HL-60/S4 treated with phorbol 12-myristate 13-acetate at 8.2 ng/mL for 4 days and 3 days (cell line): ENCODE measurements at regions not wholly inside any gene's neighbourhood (a gene's known extent, or its start where the extent isn't known, plus 50 kb on each side); places are given as distances from the start of the nearest gene placed in this dataset.

Source experiments
- in situ Hi-C: fragments of 300-500 bp; cut with MboI; formaldehyde crosslinking; loops from 2 replicates; pipeline ENCODE4 v1.15.0; 2022; ENCODE audit warnings: low sequenced_read_pairs

GRCh38 chr15:98412852-98413251, 235.5 kb upstream of the IGF1R start:
- in situ Hi-C loops = no loop called here

- in situ Hi-C loops = no loop called here
Measured at GRCh38 chr15:98413933-98414546, 234.3 kb upstream of the IGF1R start.

DNA sequence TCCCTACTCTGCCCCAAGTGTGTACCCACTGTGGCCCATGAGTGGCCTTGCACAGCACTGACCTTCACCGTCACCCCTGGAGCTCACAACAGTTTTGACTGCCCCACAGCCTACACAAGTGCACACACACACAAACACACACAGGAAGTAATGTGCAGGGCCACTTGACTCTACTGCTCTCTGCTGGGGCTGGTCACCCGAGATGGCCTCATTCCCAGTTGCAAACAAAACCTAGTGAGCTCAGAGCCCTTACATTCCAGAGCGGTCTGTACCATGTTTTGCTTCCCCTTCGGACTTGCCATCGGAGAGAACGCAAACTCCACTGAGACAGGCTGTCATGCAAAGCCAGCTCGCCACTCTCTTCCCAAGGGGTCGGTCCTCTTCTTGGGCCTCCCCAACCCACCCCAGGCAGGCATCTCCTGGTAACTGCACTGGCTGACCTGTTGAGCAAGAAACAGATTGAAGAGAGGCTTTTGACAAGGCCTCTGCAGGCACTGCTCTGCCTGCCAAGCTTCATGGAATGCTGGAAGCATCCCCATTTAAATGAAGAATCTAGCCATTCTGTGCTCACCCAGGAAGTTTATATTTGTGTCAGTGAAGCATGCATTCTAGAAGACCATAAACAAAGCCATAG, 232.0 kb upstream of the IGF1R start:
- in situ Hi-C loops = no loop called here

DNA sequence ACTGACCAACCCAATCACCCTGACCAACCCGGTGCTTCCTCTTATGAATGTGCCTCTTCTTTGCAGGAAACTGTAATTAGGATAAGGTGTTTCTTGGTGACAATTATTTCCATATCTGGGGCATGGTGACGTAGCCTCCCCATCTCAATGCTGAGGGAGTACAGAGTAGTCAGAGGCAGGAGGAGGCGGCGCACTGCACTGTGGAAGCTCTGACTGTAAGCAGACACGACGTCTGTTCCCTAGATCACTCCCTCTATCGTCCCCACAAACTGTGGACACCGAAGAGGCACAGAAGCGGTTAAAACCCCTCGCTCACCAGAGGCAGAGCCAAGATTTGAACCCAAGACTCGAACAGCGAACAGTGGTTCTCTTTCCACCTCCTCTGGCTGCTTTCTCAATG, 231.0 kb upstream of the IGF1R start:
- in situ Hi-C loops = no loop called here

GRCh38 chr15:98418122-98418521, 230.2 kb upstream of the IGF1R start:
- in situ Hi-C loops = no loop called here

GRCh38 chr15:98419173-98419780, 229.1 kb upstream of the IGF1R start:
- in situ Hi-C loops = no loop called here

DNA sequence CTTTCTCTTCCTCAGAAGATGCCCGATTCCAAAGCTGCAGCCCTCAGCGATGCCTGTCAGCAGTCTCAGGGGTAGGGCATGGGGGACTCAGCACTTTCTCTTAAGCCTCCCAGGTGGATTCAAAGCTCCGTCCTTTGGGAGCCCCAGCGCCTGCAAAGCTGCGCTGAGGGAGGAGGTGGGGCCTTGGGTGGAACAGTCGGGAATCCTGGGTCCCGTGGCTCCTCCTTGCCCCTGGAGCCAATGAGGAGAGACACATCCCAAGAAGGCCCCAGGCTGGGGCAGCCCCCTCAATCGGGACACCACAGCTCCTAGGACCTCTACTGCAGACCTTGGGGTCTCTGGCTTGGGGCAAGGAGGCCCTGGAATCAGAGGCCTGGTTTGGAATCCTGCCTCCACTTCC, 227.5 kb upstream of the IGF1R start:
- in situ Hi-C loops = no loop called here

DNA sequence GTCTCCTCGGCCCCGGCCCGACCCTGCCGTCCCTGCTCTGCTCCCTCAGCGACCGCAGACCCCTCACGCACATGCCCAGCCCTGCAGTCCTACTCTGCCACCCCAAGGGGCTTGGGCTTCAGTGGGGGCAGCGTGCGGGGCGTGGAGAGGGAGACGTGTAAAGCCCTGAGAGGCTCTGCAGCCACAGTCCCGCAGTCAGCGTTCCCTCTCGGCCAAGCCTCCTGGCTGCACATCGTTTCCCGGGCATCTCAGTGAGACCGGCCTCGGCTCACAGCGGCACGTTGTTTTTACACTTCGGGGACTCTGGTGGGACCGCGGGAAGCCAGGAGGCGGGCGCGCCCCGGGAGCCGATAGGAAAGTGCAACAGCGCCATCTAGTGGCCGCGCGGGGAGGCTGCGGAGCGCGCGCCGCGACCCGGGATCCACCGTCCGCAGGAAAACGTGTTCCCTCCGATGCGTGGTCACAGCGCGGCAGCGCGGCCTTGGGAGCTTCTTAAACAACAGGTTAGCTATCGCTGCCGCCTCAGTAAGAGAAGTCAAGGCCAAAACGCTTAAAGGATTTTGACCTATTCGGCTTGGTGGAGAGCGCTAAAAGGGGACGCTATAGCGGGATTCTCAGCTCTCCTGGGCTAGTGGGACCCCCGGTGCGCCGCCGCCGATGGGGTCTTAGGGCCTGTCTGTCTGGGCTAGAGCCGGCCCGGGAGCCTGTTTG, 226.8 kb upstream of the IGF1R start:
- in situ Hi-C loops = no loop called here

DNA sequence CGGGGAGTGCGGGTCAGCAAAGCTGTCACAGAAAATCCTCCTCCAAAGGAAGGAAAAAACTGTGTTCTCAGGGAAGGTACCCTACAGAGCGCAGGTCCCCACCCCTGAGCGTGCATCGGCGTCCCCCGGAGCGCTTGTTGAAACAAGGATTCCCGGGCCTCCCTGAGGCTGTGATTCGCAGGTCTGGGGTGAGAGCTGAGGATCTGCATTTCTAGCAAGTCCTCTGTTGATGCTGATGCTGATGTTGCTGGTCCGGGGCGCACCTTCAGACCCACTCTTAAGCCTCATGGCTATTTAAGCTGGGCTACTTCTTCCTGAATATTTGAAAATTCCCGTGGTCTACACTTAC, 226.2 kb upstream of the IGF1R start:
- in situ Hi-C loops = no loop called here

DNA sequence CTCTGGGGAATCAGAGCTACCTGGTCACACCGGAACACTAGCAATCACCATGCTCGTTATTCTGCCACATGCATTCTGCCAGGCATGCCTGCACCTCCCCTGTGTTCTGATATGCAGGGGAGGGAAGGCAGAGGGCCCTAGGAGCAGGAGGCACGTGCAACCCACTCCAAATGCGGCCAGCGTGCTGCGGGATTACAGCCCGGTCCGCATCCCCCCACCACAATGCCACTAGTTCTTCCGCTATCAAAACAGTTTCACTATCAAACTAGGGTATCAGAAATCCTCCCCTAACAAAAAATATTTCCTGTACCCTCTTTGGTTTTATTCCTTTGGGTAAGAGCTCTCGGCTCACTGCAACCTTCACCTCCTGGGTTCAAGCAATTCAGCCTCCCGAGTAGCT, 223.2 kb upstream of the IGF1R start:
- in situ Hi-C loops = no loop called here

GRCh38 chr15:98427321-98427720, 221.0 kb upstream of the IGF1R start:
- in situ Hi-C loops = no loop called here

DNA sequence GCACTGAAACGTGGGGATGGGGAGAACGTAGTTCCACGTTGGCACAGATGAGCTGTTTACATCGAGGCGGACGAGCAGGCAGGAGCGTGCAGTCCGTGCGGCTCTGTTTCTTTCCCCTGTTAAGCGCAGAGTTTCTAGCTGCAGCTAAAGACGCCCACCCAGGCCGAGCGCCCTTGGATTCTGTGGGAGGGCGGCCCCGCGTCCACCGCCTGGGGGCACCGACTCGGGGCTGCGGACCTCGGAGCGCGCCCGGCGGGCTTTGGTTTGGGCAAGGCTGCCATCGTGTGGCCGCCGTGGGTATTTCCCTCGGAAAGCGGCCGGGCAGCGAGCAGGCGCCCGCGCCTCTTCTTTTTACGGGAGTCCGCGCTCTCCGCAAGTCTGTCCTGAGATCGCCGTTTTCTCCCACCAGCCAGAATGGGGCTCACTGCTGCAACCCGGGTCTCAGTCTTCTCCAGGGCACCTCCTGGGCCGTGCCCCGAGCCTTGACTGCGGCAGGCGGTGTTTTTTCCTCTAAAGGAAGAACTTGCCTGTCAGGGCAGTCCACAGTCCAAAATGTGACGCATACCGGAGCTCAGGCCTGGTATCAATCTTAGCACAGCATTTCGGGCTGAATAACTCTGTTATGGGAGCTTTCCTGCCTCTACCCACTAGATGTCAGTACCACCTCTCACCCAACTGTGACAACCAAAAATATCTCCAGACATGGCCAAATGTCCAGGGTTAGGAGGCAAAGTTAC, 219.9 kb upstream of the IGF1R start:
- in situ Hi-C loops = no loop called here

DNA sequence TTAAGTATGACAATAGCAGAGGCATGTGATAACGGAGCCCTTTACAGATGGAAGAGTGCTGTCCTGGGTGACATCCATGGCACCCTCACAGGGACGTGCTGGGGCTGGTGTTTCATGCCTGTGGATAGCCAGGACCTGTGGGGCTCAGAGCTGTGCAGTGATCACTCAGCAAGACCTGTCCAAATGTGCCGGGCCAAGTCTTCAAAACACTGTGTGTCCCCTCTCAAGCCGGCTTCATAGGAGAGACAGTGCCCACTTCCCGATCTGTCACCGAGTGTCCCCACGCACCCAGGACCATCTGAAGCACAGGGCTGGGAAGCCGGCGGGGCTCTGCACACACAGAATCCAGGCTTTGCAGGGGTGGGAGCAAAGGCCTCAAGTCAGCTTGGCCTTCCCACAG, 217.2 kb upstream of the IGF1R start:
- in situ Hi-C loops = no loop called here

- in situ Hi-C loops = no loop called here
Measured at GRCh38 chr15:98433346-98433745, 215.0 kb upstream of the IGF1R start.

DNA sequence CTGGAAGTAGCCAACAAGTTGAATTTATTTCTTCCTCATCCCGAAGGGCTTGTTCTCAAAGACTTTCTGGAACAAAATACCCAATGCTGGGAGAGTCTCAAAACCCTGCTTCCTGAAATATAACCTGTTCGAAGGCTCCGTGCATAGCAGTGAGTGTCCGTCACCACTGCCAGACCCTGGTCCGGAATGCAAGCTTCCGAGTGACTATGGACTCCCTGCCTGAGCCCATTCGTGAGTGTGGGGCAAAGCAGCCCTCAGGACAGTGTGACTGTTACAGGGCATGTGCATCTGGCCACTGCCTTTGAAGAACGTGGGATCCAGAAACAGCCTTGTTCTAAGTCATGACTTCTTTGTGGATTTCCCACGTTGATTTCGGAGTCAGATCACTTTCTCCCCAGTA, 214.5 kb upstream of the IGF1R start:
- in situ Hi-C loops = no loop called here

GRCh38 chr15:98437752-98438151, 210.6 kb upstream of the IGF1R start:
- in situ Hi-C loops = no loop called here

DNA sequence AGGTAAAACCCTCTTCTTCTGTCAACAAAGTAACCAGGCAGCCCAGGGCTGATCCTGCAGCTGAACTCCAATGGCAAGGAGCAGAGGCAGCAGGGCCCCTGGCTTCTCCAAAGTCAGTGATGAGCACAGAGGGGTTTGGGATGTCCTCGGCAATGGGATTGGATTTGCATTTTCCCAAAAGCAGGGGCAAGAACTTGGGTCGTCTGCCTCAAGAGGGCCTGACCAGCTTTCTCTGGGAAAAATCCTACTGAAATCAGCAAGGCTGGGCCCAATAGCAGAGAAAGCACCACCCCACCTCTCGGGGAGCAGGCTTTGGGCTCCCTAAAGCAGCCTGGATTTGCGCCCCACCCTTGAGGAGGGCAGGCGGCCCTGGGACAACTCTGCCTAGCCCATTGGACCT, 210.0 kb upstream of the IGF1R start:
- in situ Hi-C loops = no loop called here

- in situ Hi-C loops = no loop called here
Measured at GRCh38 chr15:98438907-98439306, 209.4 kb upstream of the IGF1R start.

GRCh38 chr15:98439523-98439942, 208.8 kb upstream of the IGF1R start:
- in situ Hi-C loops = no loop called here

DNA sequence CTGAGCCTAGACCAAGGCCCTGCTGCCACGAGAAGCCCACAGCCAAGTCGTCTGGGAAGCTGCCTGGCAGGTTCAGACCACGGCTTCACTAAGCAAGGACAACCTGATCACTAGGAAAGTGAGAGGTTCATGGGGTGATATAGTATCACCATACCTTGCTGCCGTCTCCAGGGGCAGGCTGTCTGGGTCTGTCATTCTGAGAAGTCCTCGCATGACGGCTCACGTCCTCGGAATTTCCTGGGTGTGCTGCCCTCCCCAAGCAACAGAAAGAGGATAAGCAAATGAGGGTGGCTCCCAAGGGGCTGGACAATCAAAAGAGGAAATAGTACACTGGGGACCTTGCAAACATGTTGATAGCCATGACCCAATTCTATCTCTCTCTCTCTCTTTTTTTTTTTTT, 207.4 kb upstream of the IGF1R start:
- in situ Hi-C loops = loop anchor here (10.0 kb wide), 1 partner anchor 634 kb away; no protein-coding TSS in a partner anchor

DNA sequence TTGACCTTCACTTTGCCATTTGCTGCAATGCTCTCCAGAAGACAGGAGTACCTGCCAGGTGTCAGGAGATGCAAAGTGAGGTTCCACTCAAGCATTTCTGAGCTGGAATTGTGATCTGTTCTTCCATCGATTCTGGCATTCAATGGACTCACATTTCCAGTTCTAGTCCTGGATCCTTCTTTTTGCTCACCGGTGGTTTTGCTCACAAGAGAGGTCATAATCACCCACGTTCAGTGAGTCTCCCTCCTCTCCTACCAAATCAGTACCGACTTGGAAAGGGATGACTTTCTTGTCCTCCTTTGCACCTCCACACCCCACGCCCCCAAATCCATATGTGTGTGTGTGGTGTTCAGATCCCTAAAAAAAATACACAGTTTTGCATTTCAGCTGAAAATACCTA, 206.7 kb upstream of the IGF1R start:
- in situ Hi-C loops = loop anchor here (10.0 kb wide), 1 partner anchor 633 kb away; no protein-coding TSS in a partner anchor
